ENCODE measurements at regions not wholly inside any gene's neighbourhood (a gene's known extent, or its start where the extent isn't known, plus 50 kb on each side); places are given as distances from the start of the nearest gene placed in this dataset.

- WGBS (ENCODE audit: insufficient coverage): 93% methylated on average over 5 of the region's 7 CpGs
- H3K4me3 ChIP-seq (ENCODE audit: low read length): no peak overlapping the region
- Mint-ChIP-seq H3K27ac (no peak overlapping the region), H3K4me3 (no peak overlapping the region), H3K9me3 (peaks cover 15 to 18% of the 10 kb centered on the region in 2 donors), H3K27me3 (ENCODE audit: low read depth in 2 of 2) (no peaks in the 10 kb centered on the region), H3K36me3 (no peaks in the 10 kb centered on the region), H3K4me1 (no peaks in the 10 kb centered on the region)
- ATAC-seq: no peak
- H3K4me1 ChIP-seq (ENCODE audit: control insufficient read depth, insufficient read depth, low read length): no peaks in the 10 kb centered on the region
- no peaks in the 10 kb centered on the region for H3K27me3 ChIP-seq (ENCODE audit: control insufficient read depth, insufficient read depth, low read length)
- no peak overlapping the region for H3K27ac ChIP-seq (ENCODE audit: low read length)
- DNase-seq: no peak
- no peaks in the 10 kb centered on the region for H3K36me3 ChIP-seq (ENCODE audit: control insufficient read depth, insufficient read depth, low read length)
- intact Hi-C loops (cut with micrococcal nuclease): no loop called here
- no peak for TF ChIP-seq CTCF (IDR thresholded peaks at IDR 0.05)
- H3K9me3 ChIP-seq (ENCODE audit: control insufficient read depth, insufficient read depth, low read length): no peaks in the 10 kb centered on the region
Observed at GRCh38 chr5:125970631-125971307, 452.4 kb upstream of the GRAMD2B start.

GRCh38 chr5:125972706-125973105, 450.5 kb upstream of the GRAMD2B start:
- 72% methylated on average over 3 of the region's 3 CpGs for WGBS (ENCODE audit: insufficient coverage)
- no peaks in the 10 kb centered on the region for H3K36me3 Mint-ChIP-seq
- intact Hi-C loops (cut with micrococcal nuclease): no loop called here
- no peak for DNase-seq
- no peak for ATAC-seq
- no peaks in the 10 kb centered on the region for H3K4me1 ChIP-seq (ENCODE audit: control insufficient read depth, insufficient read depth, low read length)
- no peak overlapping the region for H3K27ac Mint-ChIP-seq
- no peaks in the 10 kb centered on the region for H3K9me3 ChIP-seq (ENCODE audit: control insufficient read depth, insufficient read depth, low read length)
- no peak overlapping the region for H3K27ac ChIP-seq (ENCODE audit: low read length)
- H3K27me3 Mint-ChIP-seq (ENCODE audit: low read depth in 2 of 2): no peaks in the 10 kb centered on the region
- no peaks in the 10 kb centered on the region for H3K27me3 ChIP-seq (ENCODE audit: control insufficient read depth, insufficient read depth, low read length)
- H3K4me3 ChIP-seq (ENCODE audit: low read length): no peak overlapping the region
- H3K4me1 Mint-ChIP-seq: no peaks in the 10 kb centered on the region
- no peak overlapping the region for H3K4me3 Mint-ChIP-seq
- peaks cover 11 to 13% of the 10 kb centered on the region in 2 donors for H3K9me3 Mint-ChIP-seq
- TF ChIP-seq CTCF (IDR thresholded peaks at IDR 0.05): no peak
- no peaks in the 10 kb centered on the region for H3K36me3 ChIP-seq (ENCODE audit: control insufficient read depth, insufficient read depth, low read length)

GRCh38 chr5:125974679-125975078, 448.5 kb upstream of the GRAMD2B start:
- DNase-seq (no peak), ATAC-seq (no peak)
- Mint-ChIP-seq H3K36me3 (no peaks in the 10 kb centered on the region), H3K9me3 (peaks cover 10 to 11% of the 10 kb centered on the region in 2 donors), H3K4me1 (no peaks in the 10 kb centered on the region), H3K27ac (no peak overlapping the region), H3K4me3 (no peak overlapping the region), H3K27me3 (ENCODE audit: low read depth in 2 of 2) (no peaks in the 10 kb centered on the region)
- TF ChIP-seq CTCF (IDR thresholded peaks at IDR 0.05): no peak
- WGBS (ENCODE audit: insufficient coverage): 100% methylated on average over 3 of the region's 3 CpGs
- Histone ChIP-seq H3K4me3 (ENCODE audit: low read length) (no peak overlapping the region), H3K9me3 (ENCODE audit: control insufficient read depth, insufficient read depth, low read length) (no peaks in the 10 kb centered on the region), H3K27ac (ENCODE audit: low read length) (no peak overlapping the region), H3K36me3 (ENCODE audit: control insufficient read depth, insufficient read depth, low read length) (no peaks in the 10 kb centered on the region), H3K27me3 (ENCODE audit: control insufficient read depth, insufficient read depth, low read length) (no peaks in the 10 kb centered on the region), H3K4me1 (ENCODE audit: control insufficient read depth, insufficient read depth, low read length) (no peaks in the 10 kb centered on the region)
- intact Hi-C loops (cut with micrococcal nuclease): no loop called here

GRCh38 chr5:125976421-125977000, 446.7 kb upstream of the GRAMD2B start:
- no peaks in the 10 kb centered on the region for H3K36me3 Mint-ChIP-seq
- intact Hi-C loops (cut with micrococcal nuclease): no loop called here
- DNase-seq (no peak), ATAC-seq (no peak)
- H3K9me3 ChIP-seq (ENCODE audit: control insufficient read depth, insufficient read depth, low read length): no peaks in the 10 kb centered on the region
- H3K4me3 Mint-ChIP-seq: no peak overlapping the region
- H3K4me3 ChIP-seq (ENCODE audit: low read length): no peak overlapping the region
- TF ChIP-seq CTCF (IDR thresholded peaks at IDR 0.05): no peak
- no peaks in the 10 kb centered on the region for H3K4me1 Mint-ChIP-seq
- no peaks in the 10 kb centered on the region for H3K27me3 ChIP-seq (ENCODE audit: control insufficient read depth, insufficient read depth, low read length)
- 93% methylated on average over 1 of the region's 2 CpGs for WGBS (ENCODE audit: insufficient coverage)
- peaks cover 8 to 10% of the 10 kb centered on the region in 2 donors for H3K9me3 Mint-ChIP-seq
- H3K27me3 Mint-ChIP-seq (ENCODE audit: low read depth in 2 of 2): no peaks in the 10 kb centered on the region
- H3K27ac ChIP-seq (ENCODE audit: low read length): no peak overlapping the region
- no peak overlapping the region for H3K27ac Mint-ChIP-seq
- no peaks in the 10 kb centered on the region for H3K36me3 ChIP-seq (ENCODE audit: control insufficient read depth, insufficient read depth, low read length)
- no peaks in the 10 kb centered on the region for H3K4me1 ChIP-seq (ENCODE audit: control insufficient read depth, insufficient read depth, low read length)

All from natural killer cell (primary cell).